ENCODE measurements at regions not wholly inside any gene's neighbourhood (a gene's known extent, or its start where the extent isn't known, plus 50 kb on each side); places are given as distances from the start of the nearest gene placed in this dataset.

DNA sequence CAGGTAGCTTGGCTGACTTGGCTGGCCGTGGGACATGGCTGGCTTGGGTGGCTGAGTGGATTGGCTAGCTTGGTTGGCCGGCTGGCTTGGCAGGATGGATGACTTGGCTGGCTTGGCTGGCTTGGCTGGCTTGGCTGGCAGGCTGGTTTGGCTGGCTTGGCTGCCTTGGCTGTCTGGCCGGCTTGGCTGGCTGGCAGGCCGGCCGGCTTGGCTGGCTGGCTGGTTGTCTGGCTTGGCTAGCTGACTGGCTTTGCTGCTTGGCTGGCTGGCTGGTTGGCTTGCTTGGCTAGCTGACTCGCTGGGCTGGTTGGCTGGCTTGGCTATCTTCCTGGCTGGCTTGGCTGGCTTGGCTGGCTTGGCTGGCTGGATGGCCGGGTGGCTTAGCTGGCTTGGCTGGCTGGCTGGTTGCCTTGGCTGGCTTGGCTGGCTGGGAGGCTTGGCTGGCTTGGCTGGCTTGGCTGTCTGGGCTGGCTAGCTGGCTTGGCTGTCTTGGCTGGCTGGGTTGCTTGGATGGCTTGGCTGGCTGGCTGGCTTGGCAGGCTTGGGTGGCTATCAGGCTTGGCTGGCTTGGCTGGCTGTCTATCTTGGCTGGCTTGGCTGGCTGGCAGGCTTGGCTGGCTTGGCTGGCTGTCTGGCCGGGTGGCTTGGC lies 129.7 kb upstream of the FAM72C start:
- Histone ChIP-seq H2BK15ac (ENCODE audit: low read length) (peak overlapping the region; percentile 97; the same call in 1 of the 2 replicates), H3K4me1 (replicated peaks in 1 of 4; ENCODE audit: control insufficient read depth in 3 of 4, insufficient read depth in 4 of 4, low read length in 3 of 4) (no peaks in the 10 kb centered on the region), H3K4me2 (ENCODE audit: insufficient read depth in 1 of 2, low read depth in 2 of 2, low read length in 2 of 2) (no peak overlapping the region), H3K79me1 (ENCODE audit: low read depth, low read length) (no peaks in the 10 kb centered on the region), H3K36me3 (ENCODE audit: control insufficient read depth in 2 of 4, insufficient read depth in 4 of 4, low read length in 3 of 4) (no peaks in the 10 kb centered on the region), H2AK5ac (ENCODE audit: low read depth, low read length) (no peak overlapping the region), H2BK5ac (ENCODE audit: low read depth, low read length) (peak overlapping the region; percentile 82; the same call in 1 of the 2 replicates), H2BK120ac (replicated peaks; ENCODE audit: low read depth, low read length) (no peak overlapping the region), H2BK12ac (ENCODE audit: low read depth, low read length) (peak overlapping the region; percentile 80; the same call in 1 of the 2 replicates), H3K4ac (replicated peaks; ENCODE audit: insufficient read length, low read depth, low read length) (no peak overlapping the region), H3K23me2 (ENCODE audit: low read depth, low read length) (no peaks in the 10 kb centered on the region), H3K27me3 (replicated peaks in 1 of 4; ENCODE audit: control insufficient read depth in 3 of 4, extremely low read depth in 1 of 4, insufficient read depth in 3 of 4, low read length in 3 of 4) (no peaks in the 10 kb centered on the region), H3K9me3 (ENCODE audit: insufficient read depth in 2 of 2, low read depth in 1 of 2, low read length in 1 of 2) (peaks cover 0 to 24% of the 10 kb centered on the region in 2 experiments; a peak in 1 of 4 replicates), H3K23ac (ENCODE audit: insufficient read length) (no peak overlapping the region), H3K79me2 (ENCODE audit: control insufficient read depth in 1 of 2, insufficient read depth in 2 of 2, low read length in 2 of 2) (no peaks in the 10 kb centered on the region), H4K8ac (ENCODE audit: extremely low read depth, insufficient read depth, low read length) (no peak overlapping the region; the same call in none of the 2 replicates), H3K18ac (ENCODE audit: extremely low read depth, low read length) (peak overlapping the region; percentile 32; the same call in 1 of the 2 replicates), H3K4me3 (ENCODE audit: extremely low read depth in 1 of 4, insufficient read depth in 2 of 4, low read depth in 3 of 4, low read length in 4 of 4) (no peak overlapping the region), H4K91ac (replicated peaks; ENCODE audit: insufficient read length, low read length) (peak overlapping the region; percentile 81), H2AFZ (ENCODE audit: low read length) (no peak overlapping the region), H3K9ac (replicated peaks in 1 of 4; ENCODE audit: extremely low read depth in 1 of 4, low read depth in 3 of 4, low read length in 3 of 4) (no peak overlapping the region), H3K56ac (replicated peaks; ENCODE audit: insufficient read length, low read depth, low read length) (no peak overlapping the region), H2BK20ac (ENCODE audit: low read length) (no peak overlapping the region; the same call in 1 of the 2 replicates), H4K20me1 (replicated peaks in 1 of 2; ENCODE audit: control insufficient read depth in 1 of 2, insufficient read depth in 2 of 2, low read length in 2 of 2) (no peaks in the 10 kb centered on the region), H3K27ac (ENCODE audit: low read depth, low read length) (no peak overlapping the region), H3K14ac (ENCODE audit: insufficient read length) (no peak overlapping the region), H4K5ac (ENCODE audit: insufficient read length, low read depth, low read length) (no peak overlapping the region)
- ChIA-PET POLR2A (ENCODE audit: partially characterized antibody) (no interaction called here), CTCF (ENCODE audit: partially characterized antibody) (no interaction called here)
- 88% methylated on average over 8 of the region's 8 CpGs; no CpG with 5 or more reads in 1 of the 2 experiments for WGBS, 2 experiments (ENCODE audit: extremely low coverage in 1 of 2, insufficient coverage in 1 of 2, insufficient read length in 1 of 2, insufficient replicate concordance in 2 of 2, low coverage in 1 of 2, low lambda C conversion rate in 2 of 2, missing lambda C conversion rate in 1 of 2)
- peak in 1 of 2 experiments; percentile 47 for DNase-seq (ENCODE audit: low read depth in 1 of 2, low spot score in 2 of 2)
- no peak for FAIRE-seq
- TF ChIP-seq CTCF (IDR thresholded peaks at IDR 0.05; ENCODE audit: control extremely low read depth in 1 of 3, insufficient read depth in 1 of 3, low read depth in 1 of 3, low read length in 3 of 3), result no peak
- TF ChIP-seq FOSL1 (IDR thresholded peaks at IDR 0.05; ENCODE audit: insufficient read depth, low read depth, low read length), result no peak
- TF ChIP-seq MAFK (IDR thresholded peaks at IDR 0.05; ENCODE audit: low read depth, low read length), result no peak
- TF ChIP-seq JUN (IDR thresholded peaks at IDR 0.05; ENCODE audit: low read depth, low read length), result no peak
- TF ChIP-seq RAD21 (IDR thresholded peaks at IDR 0.05 in 1 of 2, conservative IDR thresholded peaks at IDR 0.05 in 1 of 2; ENCODE audit: low read depth in 2 of 2, low read length in 2 of 2), result no peak
- TF ChIP-seq, protein P1, sequence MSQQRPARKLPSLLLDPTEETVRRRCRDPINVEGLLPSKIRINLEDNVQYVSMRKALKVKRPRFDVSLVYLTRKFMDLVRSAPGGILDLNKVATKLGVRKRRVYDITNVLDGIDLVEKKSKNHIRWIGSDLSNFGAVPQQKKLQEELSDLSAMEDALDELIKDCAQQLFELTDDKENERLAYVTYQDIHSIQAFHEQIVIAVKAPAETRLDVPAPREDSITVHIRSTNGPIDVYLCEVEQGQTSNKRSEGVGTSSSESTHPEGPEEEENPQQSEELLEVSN (IDR thresholded peaks at IDR 0.05), result no peak
- TF ChIP-seq SP4 (IDR thresholded peaks at IDR 0.05; ENCODE audit: low read length), result no peak
- TF ChIP-seq TAF1 (IDR thresholded peaks at IDR 0.05; ENCODE audit: low read depth, low read length), result no peak
- no peak for TF ChIP-seq KDM4A (IDR thresholded peaks at IDR 0.05; ENCODE audit: low read depth, low read length, severe bottlenecking)
- no peak for TF ChIP-seq EGR1 (IDR thresholded peaks at IDR 0.05; ENCODE audit: borderline replicate concordance, low read depth, low read length)
